H9 (cell line): ENCODE measurements at regions not wholly inside any gene's neighbourhood (a gene's known extent, or its start where the extent isn't known, plus 50 kb on each side); places are given as distances from the start of the nearest gene placed in this dataset.

ENCODE experiments used
- DNase-seq: peaks from one replicate; pipeline ENCODE4 v3.0.0-alpha.2; 2017
- H2AFZ ChIP-seq: one replicate; pipeline ENCODE4 v1.6.1; 2013; ENCODE audit warnings: mild to moderate bottlenecking, low read length, control low read depth, moderate library complexity
- H2AK5ac ChIP-seq: 2 replicates; pipeline ENCODE4 v1.6.1; 2013; ENCODE audit warnings: low read length, control low read depth, mixed read lengths; ENCODE audit not compliant: insufficient read length
- H2BK120ac ChIP-seq: one replicate; pipeline ENCODE4 v1.6.1; 2013; ENCODE audit warnings: low read depth, mild to moderate bottlenecking, low read length, control low read depth, inconsistent platforms; ENCODE audit not compliant: poor library complexity, severe bottlenecking
- H2BK12ac ChIP-seq: 2 replicates; pipeline ENCODE4 v1.6.1; 2013; ENCODE audit warnings: low read length, control low read depth, mixed read lengths, low read depth; ENCODE audit not compliant: insufficient read length
- H2BK15ac ChIP-seq: 2 replicates; pipeline ENCODE4 v1.6.1; 2013; ENCODE audit warnings: low read depth, low read length, control low read depth
- H2BK20ac ChIP-seq: one replicate; pipeline ENCODE4 v1.6.1; 2013; ENCODE audit warnings: low read depth, mild to moderate bottlenecking, low read length, control low read depth, inconsistent platforms; ENCODE audit not compliant: poor library complexity, severe bottlenecking
- H2BK5ac ChIP-seq: 2 replicates; pipeline ENCODE4 v1.6.1; 2013; ENCODE audit warnings: low read length, control low read depth, mixed read lengths; ENCODE audit not compliant: insufficient read length
- H3K14ac ChIP-seq: 2 replicates; pipeline ENCODE4 v1.6.1; 2013; ENCODE audit warnings: low read length, control low read depth; ENCODE audit not compliant: insufficient read depth
- H3K18ac ChIP-seq: 2 replicates; pipeline ENCODE4 v1.6.1; 2013; ENCODE audit warnings: low read depth, mild to moderate bottlenecking, mixed read lengths, low read length, control low read depth; ENCODE audit not compliant: insufficient read length
- H3K23ac ChIP-seq: 2 replicates; pipeline ENCODE4 v1.6.1; 2013; ENCODE audit warnings: low read length, control low read depth, mixed read lengths, low read depth; ENCODE audit not compliant: insufficient read length
- H3K23me2 ChIP-seq: 2 replicates; pipeline ENCODE4 v1.6.1; 2013; ENCODE audit warnings: low read depth, mild to moderate bottlenecking, mixed read lengths, low read length, control low read depth; ENCODE audit not compliant: insufficient read length, poor library complexity, severe bottlenecking
- H3K27ac ChIP-seq: 2 replicates; pipeline ENCODE4 v1.5.1; 2013; ENCODE audit warnings: low read length, control low read depth, mixed read lengths, low read depth; ENCODE audit not compliant: insufficient read length
- H3K27me3 ChIP-seq: 2 replicates; pipeline ENCODE4 v1.6.1; 2013; ENCODE audit warnings: low read length, control low read depth, inconsistent platforms; ENCODE audit not compliant: insufficient read depth
- H3K4ac ChIP-seq: 2 replicates; pipeline ENCODE4 v1.6.1; 2013; ENCODE audit warnings: low read depth, mild to moderate bottlenecking, control low read depth, inconsistent platforms, low read length, moderate library complexity
- H3K4me1 ChIP-seq: 2 replicates; pipeline ENCODE4 v1.6.1; 2013; ENCODE audit warnings: low read length, control low read depth, inconsistent platforms; ENCODE audit not compliant: insufficient read depth
- H3K4me2 ChIP-seq: 2 replicates; pipeline ENCODE4 v1.6.1; 2013; ENCODE audit warnings: low read length, control low read depth, mixed read lengths; ENCODE audit not compliant: insufficient read length, insufficient read depth
- H3K56ac ChIP-seq: 2 replicates; pipeline ENCODE4 v1.6.1; 2013; ENCODE audit warnings: low read depth, mild to moderate bottlenecking, mixed read lengths, low read length, control low read depth; ENCODE audit not compliant: insufficient read length
- H3K79me1 ChIP-seq: 2 replicates; pipeline ENCODE4 v1.6.1; 2013; ENCODE audit warnings: low read depth, mild to moderate bottlenecking, moderate library complexity, low read length, control low read depth, inconsistent platforms; ENCODE audit not compliant: insufficient read depth, poor library complexity, severe bottlenecking
- H3K79me2 ChIP-seq: 2 replicates; pipeline ENCODE4 v1.6.1; 2013; ENCODE audit warnings: low read length, control low read depth, inconsistent platforms; ENCODE audit not compliant: insufficient read depth
- H3K9ac ChIP-seq: 2 replicates; pipeline ENCODE4 v1.6.1; 2013; ENCODE audit warnings: low read length, control low read depth, mixed read lengths; ENCODE audit not compliant: insufficient read length; ENCODE audit errors: extremely low read depth
- H3K9me3 ChIP-seq: one replicate; pipeline ENCODE4 v1.6.1; 2013; ENCODE audit warnings: low read depth, low read length, inconsistent platforms; ENCODE audit not compliant: control insufficient read depth
- H3T11ph ChIP-seq: one replicate; pipeline ENCODE4 v1.6.1; 2013; ENCODE audit warnings: mild to moderate bottlenecking, low read length, control low read depth, inconsistent platforms
- H4K20me1 ChIP-seq: one replicate; pipeline ENCODE4 v1.6.1; 2013; ENCODE audit not compliant: control insufficient read depth, insufficient read length, insufficient read depth
- H4K5ac ChIP-seq: 2 replicates; pipeline ENCODE4 v1.6.1; 2013; ENCODE audit warnings: low read depth, mild to moderate bottlenecking, mixed read lengths, low read length, control low read depth; ENCODE audit not compliant: insufficient read length
- H4K8ac ChIP-seq: replicated peaks from 2 replicates; pipeline ENCODE4 v1.6.1; 2013; ENCODE audit warnings: low read length, control low read depth, mixed read lengths, low read depth; ENCODE audit not compliant: insufficient read length
- H4K91ac ChIP-seq: 2 replicates; pipeline ENCODE4 v1.6.1; 2013; ENCODE audit warnings: low read depth, mild to moderate bottlenecking, moderate library complexity, mixed read lengths, low read length, control low read depth; ENCODE audit not compliant: insufficient read length
- H3K27ac Mint-ChIP-seq, 3 experiments: 2 replicates in 2 of 3; 3 replicates in 1 of 3; pipeline ENCODE4 v1.8.0; 2020 to 2021; ENCODE audit warnings: mixed read lengths in 3 of 3, mild to moderate bottlenecking in 1 of 3, moderate library complexity in 1 of 3
- H3K27me3 Mint-ChIP-seq: 2 replicates; pipeline ENCODE4 v1.8.0; 2021; ENCODE audit warnings: low read depth, mild to moderate bottlenecking, moderate library complexity, mixed read lengths
- H3K36me3 Mint-ChIP-seq, 3 experiments: 2 replicates in 2 of 3; 3 replicates in 1 of 3; pipeline ENCODE4 v1.8.0; 2020 to 2021; ENCODE audit warnings: low read depth in 3 of 3, mixed read lengths in 3 of 3; ENCODE audit not compliant: insufficient read depth in 1 of 3
- H3K4me1 Mint-ChIP-seq, 2 experiments: 2 replicates each; pipeline ENCODE4 v1.8.0; 2020; ENCODE audit warnings: mixed read lengths in 2 of 2
- H3K4me3 Mint-ChIP-seq, 2 experiments: 2 replicates in 1 of 2; 3 replicates in 1 of 2; pipeline ENCODE4 v1.8.0; 2020 to 2021; ENCODE audit warnings: mild to moderate bottlenecking in 2 of 2, mixed read lengths in 2 of 2, moderate library complexity in 1 of 2
- H3K9me3 Mint-ChIP-seq, 2 experiments: 2 replicates in 1 of 2; 3 replicates in 1 of 2; pipeline ENCODE4 v1.8.0; 2020; ENCODE audit warnings: mild to moderate bottlenecking in 2 of 2, mixed read lengths in 2 of 2, moderate library complexity in 1 of 2
- CTCF ChIP-seq: fragments of 200-600 bp; sonication (generic); conservative IDR thresholded peaks from 3 replicates; pipeline ENCODE4 v1.8.0; 2021; ENCODE audit warnings: antibody characterized with exemption, mild to moderate bottlenecking
- WGBS: extraction: QIAGEN DNeasy Blood & Tissue Kit; methylation state at CpG from one replicate; pipeline ENCODE4 v1.1.7; 2013; ENCODE audit warnings: missing lambda C conversion rate, low lambda C conversion rate, mixed read lengths; ENCODE audit not compliant: insufficient read length; ENCODE audit errors: extremely low coverage; 5-methylcytosine and 5-hydroxymethylcytosine counted together

GRCh38 chr10:23850631-23851030, 358.3 kb upstream of the KIAA1217 start:
- H2BK12ac ChIP-seq = no peak overlapping the region
- no peak overlapping the region for H2BK120ac ChIP-seq
- no peaks in the 10 kb centered on the region for H3K4me1 ChIP-seq
- H3K9me3 Mint-ChIP-seq = peaks cover 21 to 27% of the 10 kb centered on the region in 2 experiments
- H3K18ac ChIP-seq = no peak overlapping the region
- H3K36me3 Mint-ChIP-seq = peaks cover 0 to 8% (median 6%) of the 10 kb centered on the region in 3 experiments; a peak in 3 of 7 replicates
- no peak for DNase-seq
- H2BK20ac ChIP-seq = no peak overlapping the region
- H2AFZ ChIP-seq = no peak overlapping the region
- H3K4me1 Mint-ChIP-seq = no peaks in the 10 kb centered on the region
- no peaks in the 10 kb centered on the region for H3K23me2 ChIP-seq
- no peak overlapping the region for H4K8ac ChIP-seq
- no peaks in the 10 kb centered on the region for H4K20me1 ChIP-seq
- H2BK15ac ChIP-seq = no peak overlapping the region
- no peak overlapping the region for H4K91ac ChIP-seq
- no peak overlapping the region for H3K27ac Mint-ChIP-seq
- H2BK5ac ChIP-seq = no peak overlapping the region
- no peak overlapping the region for H4K5ac ChIP-seq
- H3K9me3 ChIP-seq = no peaks in the 10 kb centered on the region
- WGBS = no CpG with 5 or more reads among the region's 2 CpGs
- H3K14ac ChIP-seq = no peak overlapping the region
- no peak overlapping the region for H3T11ph ChIP-seq
- no peaks in the 10 kb centered on the region; the same call in none of the 2 replicates for H3K27me3 Mint-ChIP-seq
- H3K4me2 ChIP-seq = no peak overlapping the region
- no peak overlapping the region for H3K23ac ChIP-seq
- no peak overlapping the region for H3K56ac ChIP-seq
- TF ChIP-seq CTCF = no peak
- H3K79me1 ChIP-seq = no peaks in the 10 kb centered on the region
- no peak overlapping the region for H3K4ac ChIP-seq
- H2AK5ac ChIP-seq = no peak overlapping the region
- H3K9ac ChIP-seq = no peak overlapping the region
- H3K4me3 Mint-ChIP-seq = no peak overlapping the region
- no peaks in the 10 kb centered on the region for H3K27me3 ChIP-seq
- no peaks in the 10 kb centered on the region for H3K79me2 ChIP-seq
- no peak overlapping the region for H3K27ac ChIP-seq
